Endodermal cell (in vitro differentiated cells): ENCODE measurements at regions not wholly inside any gene's neighbourhood (a gene's known extent, or its start where the extent isn't known, plus 50 kb on each side); places are given as distances from the start of the nearest gene placed in this dataset.

ENCODE experiments used
- DNase-seq: peaks from one replicate; pipeline ENCODE4 v3.0.0-alpha.2; 2017
- H3K27ac ChIP-seq: 2 replicates; pipeline ENCODE4 v1.5.1; 2013; ENCODE audit warnings: mild to moderate bottlenecking, low read depth, low read length, moderate library complexity
- H3K27me3 ChIP-seq: 2 replicates; pipeline ENCODE4 v1.6.1; 2013; ENCODE audit warnings: mild to moderate bottlenecking, low read length, moderate library complexity; ENCODE audit not compliant: insufficient read depth, control insufficient read depth, poor library complexity, severe bottlenecking
- H3K36me3 ChIP-seq: 2 replicates; pipeline ENCODE4 v1.7.0; 2013; ENCODE audit warnings: mild to moderate bottlenecking, low read length, moderate library complexity; ENCODE audit not compliant: control insufficient read depth, insufficient read depth
- H3K4me1 ChIP-seq: one replicate; pipeline ENCODE4 v1.7.0; 2013; ENCODE audit warnings: low read length; ENCODE audit not compliant: control insufficient read depth, insufficient read depth
- H3K4me3 ChIP-seq: 2 replicates; pipeline ENCODE4 v1.5.1; 2013; ENCODE audit warnings: mild to moderate bottlenecking, low read length, moderate library complexity
- H3K9ac ChIP-seq: 2 replicates; pipeline ENCODE4 v1.6.1; 2013; ENCODE audit warnings: mild to moderate bottlenecking, low read length, moderate library complexity; ENCODE audit not compliant: poor library complexity, severe bottlenecking; ENCODE audit errors: extremely low read depth
- H3K9me3 ChIP-seq: 2 replicates; pipeline ENCODE4 v1.6.1; 2013; ENCODE audit warnings: mild to moderate bottlenecking, low read length, moderate library complexity; ENCODE audit not compliant: control insufficient read depth
- H3K27ac Mint-ChIP-seq: 2 replicates; pipeline ENCODE4 v1.8.0; 2020; ENCODE audit warnings: mixed read lengths
- H3K27me3 Mint-ChIP-seq: 2 replicates; pipeline ENCODE4 v1.8.0; 2021; ENCODE audit warnings: mild to moderate bottlenecking, mixed read lengths; ENCODE audit not compliant: insufficient read depth
- H3K36me3 Mint-ChIP-seq: 2 replicates; pipeline ENCODE4 v1.8.0; 2020; ENCODE audit warnings: low read depth, mixed read lengths
- H3K4me1 Mint-ChIP-seq: 2 replicates; pipeline ENCODE4 v1.8.0; 2020; ENCODE audit warnings: mixed read lengths
- H3K4me3 Mint-ChIP-seq: 2 replicates; pipeline ENCODE4 v1.8.0; 2020; ENCODE audit warnings: mild to moderate bottlenecking, moderate library complexity, mixed read lengths
- H3K9me3 Mint-ChIP-seq: 2 replicates; pipeline ENCODE4 v1.8.0; 2020; ENCODE audit warnings: mild to moderate bottlenecking, mixed read lengths
- CTCF ChIP-seq: fragments of 200-600 bp; sonication (generic); conservative IDR thresholded peaks from 2 replicates; pipeline ENCODE4 v1.5.0; 2021; ENCODE audit warnings: antibody characterized with exemption, mild to moderate bottlenecking
- WGBS, 2 experiments: methylation state at CpG; one replicate each; pipeline versions ENCODE4 v1.1.5 to v1.1.7; 2013; ENCODE audit warnings: missing lambda C conversion rate in 2 of 2, mixed read lengths in 1 of 2; ENCODE audit not compliant: insufficient coverage in 1 of 2, insufficient read length in 1 of 2; 5-methylcytosine and 5-hydroxymethylcytosine counted together

DNA sequence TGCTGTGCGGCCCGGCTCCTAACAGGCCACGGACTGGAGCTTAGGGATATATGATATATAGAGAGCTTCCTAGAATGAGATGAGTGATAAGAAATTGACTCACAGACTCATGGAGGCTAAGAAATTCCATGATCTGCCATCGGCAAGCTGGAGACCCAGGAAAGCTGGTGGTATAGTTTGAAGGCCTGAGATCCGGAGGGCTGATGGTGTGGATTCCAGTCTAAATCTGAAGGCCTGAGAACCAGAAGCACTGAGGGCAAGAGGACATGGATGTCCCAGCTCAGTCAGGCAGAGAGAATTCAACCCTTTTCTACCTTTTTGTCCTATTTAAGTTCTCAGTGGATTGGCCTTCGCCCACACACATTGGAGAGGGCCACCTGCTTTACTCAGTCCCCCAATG is 564.8 kb downstream of the TBC1D22A start:
- TF ChIP-seq CTCF, result no peak
- Mint-ChIP-seq H3K27me3 (no peaks in the 10 kb centered on the region), H3K4me1 (no peaks in the 10 kb centered on the region), H3K4me3 (no peak overlapping the region), H3K9me3 (peaks cover 77% of the 10 kb centered on the region), H3K27ac (no peak overlapping the region), H3K36me3 (peaks cover 5% of the 10 kb centered on the region)
- H3K27me3 ChIP-seq, result no peaks in the 10 kb centered on the region
- no peak for DNase-seq
- 84 to 88% methylated on average over 4 to 6 of the region's 6 CpGs for WGBS, 2 experiments
- no peak overlapping the region for H3K4me3 ChIP-seq
- peaks cover 64% of the 10 kb centered on the region for H3K9me3 ChIP-seq
- no peaks in the 10 kb centered on the region for H3K4me1 ChIP-seq
- H3K9ac ChIP-seq, result no peak overlapping the region
- H3K36me3 ChIP-seq, result no peaks in the 10 kb centered on the region
- no peak overlapping the region for H3K27ac ChIP-seq

DNA sequence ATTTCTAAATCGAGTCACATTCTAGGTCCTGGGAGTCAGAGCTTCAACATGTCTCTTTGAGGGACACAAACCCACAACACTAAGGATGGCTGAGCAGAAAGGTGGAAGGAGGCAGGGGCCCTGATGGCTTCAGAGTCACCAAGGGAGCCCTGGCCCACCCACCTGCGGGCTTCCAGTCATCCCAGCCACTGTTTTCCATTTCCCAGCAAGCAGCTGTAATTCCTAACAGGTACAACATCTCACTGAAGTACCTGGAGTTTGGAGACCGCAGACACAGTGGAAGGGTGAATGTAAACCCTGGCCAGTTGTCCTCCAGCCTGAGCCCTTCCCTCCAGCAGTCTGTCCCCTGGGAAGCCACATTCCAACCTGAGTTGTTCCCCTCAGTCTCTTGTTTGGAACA is 562.8 kb downstream of the TBC1D22A start:
- H3K4me3 ChIP-seq, result no peak overlapping the region
- H3K9me3 ChIP-seq, result peaks cover 69% of the 10 kb centered on the region
- H3K9ac ChIP-seq, result no peak overlapping the region
- no peak overlapping the region for H3K27ac ChIP-seq
- no peaks in the 10 kb centered on the region for H3K27me3 ChIP-seq
- 80 to 83% methylated on average over 1 to 3 of the region's 3 CpGs for WGBS, 2 experiments
- no peak for DNase-seq
- H3K36me3 Mint-ChIP-seq, result peaks cover 3% of the 10 kb centered on the region
- TF ChIP-seq CTCF, result no peak
- H3K27me3 Mint-ChIP-seq, result no peaks in the 10 kb centered on the region
- no peaks in the 10 kb centered on the region for H3K4me1 Mint-ChIP-seq
- no peaks in the 10 kb centered on the region for H3K4me1 ChIP-seq
- no peaks in the 10 kb centered on the region for H3K36me3 ChIP-seq
- H3K9me3 Mint-ChIP-seq, result peaks cover 57% of the 10 kb centered on the region
- H3K27ac Mint-ChIP-seq, result no peak overlapping the region
- H3K4me3 Mint-ChIP-seq, result no peak overlapping the region

- Mint-ChIP-seq H3K27me3 (no peaks in the 10 kb centered on the region), H3K4me1 (no peaks in the 10 kb centered on the region), H3K9me3 (peaks cover 53% of the 10 kb centered on the region), H3K36me3 (peaks cover 3% of the 10 kb centered on the region), H3K27ac (no peak overlapping the region), H3K4me3 (no peak overlapping the region)
- no peak for TF ChIP-seq CTCF
- Histone ChIP-seq H3K36me3 (no peaks in the 10 kb centered on the region), H3K4me3 (no peak overlapping the region), H3K4me1 (no peaks in the 10 kb centered on the region), H3K9ac (no peak overlapping the region), H3K9me3 (peaks cover 70% of the 10 kb centered on the region), H3K27me3 (no peaks in the 10 kb centered on the region), H3K27ac (no peak overlapping the region)
- no peak for DNase-seq
- WGBS, 2 experiments, result 42 to 61% methylated on average over 4 to 10 of the region's 10 CpGs
These were observed 562.1 kb downstream of the TBC1D22A start for GRCh38 chr22:47324435-47324990.
